AG10803 (cell line): ENCODE measurements at regions not wholly inside any gene's neighbourhood (a gene's known extent, or its start where the extent isn't known, plus 50 kb on each side); places are given as distances from the start of the nearest gene placed in this dataset.

Source experiments
- DNase-seq: peaks from one replicate; pipeline ENCODE4 v3.0.0; 2010; ENCODE audit warnings: low read depth
- H3K4me3 ChIP-seq: 2 replicates; pipeline ENCODE4 v1.5.1; 2011; ENCODE audit warnings: mild to moderate bottlenecking, low read length, control low read depth
- TF ChIP-seq, protein P1 (sequence below): conservative IDR thresholded peaks from 2 replicates; pipeline ENCODE4 v1.5.1; 2011; ENCODE audit warnings: mild to moderate bottlenecking, low read length, control low read depth, inconsistent platforms

DNA sequence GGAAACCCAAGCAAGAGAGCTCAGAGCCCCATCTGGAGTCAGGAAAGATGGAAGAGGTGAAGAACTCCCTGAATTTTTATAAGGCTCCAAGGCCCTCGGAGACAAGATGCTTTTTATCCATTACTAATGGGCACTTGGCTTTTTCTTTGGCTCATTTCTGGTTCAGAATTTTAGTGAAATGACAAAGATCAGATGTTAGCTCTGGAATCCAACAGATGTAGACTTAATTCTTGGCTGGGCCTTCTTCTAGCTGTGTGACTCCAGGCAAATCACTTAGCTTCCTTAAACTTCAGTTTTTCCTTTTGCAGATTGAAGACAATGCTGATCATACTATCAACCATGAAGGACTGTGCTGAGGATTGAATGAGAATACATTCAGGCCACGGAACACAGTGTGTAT lies 85.2 kb downstream of the HRH4 start:
- TF ChIP-seq, protein P1, sequence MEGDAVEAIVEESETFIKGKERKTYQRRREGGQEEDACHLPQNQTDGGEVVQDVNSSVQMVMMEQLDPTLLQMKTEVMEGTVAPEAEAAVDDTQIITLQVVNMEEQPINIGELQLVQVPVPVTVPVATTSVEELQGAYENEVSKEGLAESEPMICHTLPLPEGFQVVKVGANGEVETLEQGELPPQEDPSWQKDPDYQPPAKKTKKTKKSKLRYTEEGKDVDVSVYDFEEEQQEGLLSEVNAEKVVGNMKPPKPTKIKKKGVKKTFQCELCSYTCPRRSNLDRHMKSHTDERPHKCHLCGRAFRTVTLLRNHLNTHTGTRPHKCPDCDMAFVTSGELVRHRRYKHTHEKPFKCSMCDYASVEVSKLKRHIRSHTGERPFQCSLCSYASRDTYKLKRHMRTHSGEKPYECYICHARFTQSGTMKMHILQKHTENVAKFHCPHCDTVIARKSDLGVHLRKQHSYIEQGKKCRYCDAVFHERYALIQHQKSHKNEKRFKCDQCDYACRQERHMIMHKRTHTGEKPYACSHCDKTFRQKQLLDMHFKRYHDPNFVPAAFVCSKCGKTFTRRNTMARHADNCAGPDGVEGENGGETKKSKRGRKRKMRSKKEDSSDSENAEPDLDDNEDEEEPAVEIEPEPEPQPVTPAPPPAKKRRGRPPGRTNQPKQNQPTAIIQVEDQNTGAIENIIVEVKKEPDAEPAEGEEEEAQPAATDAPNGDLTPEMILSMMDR = no peak
- H3K4me3 ChIP-seq = no peak overlapping the region
- DNase-seq = no peak

DNA sequence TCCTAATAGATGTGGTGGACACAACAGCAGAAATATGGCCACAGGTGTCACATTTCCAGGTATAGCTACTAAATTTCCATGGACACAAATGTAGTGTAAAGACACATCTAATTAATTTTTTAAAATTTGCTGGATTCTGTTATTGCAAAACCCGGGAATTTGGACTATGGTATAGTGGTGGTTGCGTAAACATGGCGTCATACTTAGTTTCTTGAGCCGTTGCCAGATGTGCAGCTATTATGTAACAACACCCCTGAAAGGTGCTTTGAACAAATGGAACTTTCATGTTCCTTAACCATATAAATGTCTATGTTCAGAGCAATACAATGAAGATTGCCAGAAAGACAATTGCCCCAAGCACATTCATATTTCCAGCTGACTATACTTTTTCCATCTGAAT lies 85.9 kb downstream of the HRH4 start:
- no peak for DNase-seq
- TF ChIP-seq, protein P1 = no peak
- H3K4me3 ChIP-seq = no peak overlapping the region

DNA sequence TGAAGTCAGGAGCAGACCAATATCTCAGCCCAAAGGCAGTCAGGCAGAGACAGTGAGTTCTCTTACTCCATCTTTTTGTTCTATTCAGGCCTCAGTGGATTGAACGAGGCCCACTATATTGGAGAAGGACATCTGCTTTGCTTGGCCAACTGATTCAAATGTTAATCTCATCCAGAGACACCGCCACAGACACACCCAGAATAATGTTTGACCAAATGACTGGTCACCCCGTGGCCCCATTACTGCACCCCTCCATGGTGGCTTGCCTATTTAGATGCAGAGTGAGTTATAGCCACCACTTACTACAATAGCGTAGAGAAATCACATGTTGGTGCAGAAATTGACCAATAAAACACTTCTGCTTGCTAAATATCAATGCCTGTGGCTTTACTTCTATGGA lies 88.1 kb downstream of the HRH4 start:
- TF ChIP-seq, protein P1 = no peak
- H3K4me3 ChIP-seq = no peak overlapping the region
- no peak for DNase-seq

DNA sequence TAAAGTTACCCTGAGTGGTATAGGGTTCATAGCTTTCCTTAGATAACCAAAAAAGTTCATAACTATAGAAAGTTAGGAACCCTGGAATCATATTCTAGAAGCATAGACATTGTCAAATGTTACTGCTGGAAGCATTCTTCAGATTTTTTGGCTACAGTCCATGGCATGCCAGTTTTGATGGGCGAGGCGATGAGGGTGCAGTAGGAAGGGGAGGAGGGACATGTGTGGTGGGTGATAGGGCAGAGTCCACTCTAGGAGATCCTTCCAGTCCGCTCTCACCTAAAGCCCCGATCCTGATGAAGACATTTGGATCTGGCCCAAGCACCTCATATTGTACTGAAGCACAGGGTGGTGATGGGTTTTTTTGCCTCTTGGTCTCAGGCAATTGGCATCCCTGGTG lies 91.8 kb downstream of the HRH4 start:
- TF ChIP-seq, protein P1 = no peak
- no peak for DNase-seq
- H3K4me3 ChIP-seq = no peak overlapping the region

DNA sequence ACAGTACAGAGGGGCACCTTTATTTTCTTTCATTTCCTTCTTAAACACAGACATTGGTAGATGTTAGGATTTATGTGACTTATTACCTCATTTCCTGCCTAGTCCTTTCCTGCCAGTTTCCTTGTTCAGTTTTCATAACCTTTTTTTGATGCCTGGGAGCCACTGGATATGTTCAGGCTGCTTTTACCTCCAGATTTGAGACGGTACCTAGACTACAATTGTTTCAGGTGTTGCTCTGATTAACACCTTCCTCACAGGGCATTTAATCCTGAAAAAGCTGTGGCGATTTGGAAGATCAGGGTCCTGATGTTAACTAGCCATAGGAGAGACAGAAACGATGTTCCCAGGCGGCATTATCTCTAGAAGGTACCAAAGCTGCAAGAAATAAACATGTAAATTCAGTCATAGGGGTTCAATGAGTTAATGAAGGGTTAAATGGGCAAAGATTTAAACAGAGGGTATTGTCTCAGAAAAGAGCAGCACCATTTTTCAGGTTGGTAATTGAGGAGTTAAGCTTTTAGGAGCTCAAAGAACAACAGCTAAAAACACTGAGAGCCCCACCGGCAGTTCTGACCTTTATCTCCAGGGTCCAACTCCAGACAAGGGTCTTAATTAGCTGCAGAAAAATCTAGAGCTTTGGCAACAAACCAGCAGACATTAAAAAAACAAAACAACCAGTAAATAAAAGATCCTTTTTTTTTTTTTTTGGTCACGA lies 93.3 kb downstream of the HRH4 start:
- DNase-seq = no peak
- no peak overlapping the region for H3K4me3 ChIP-seq
- TF ChIP-seq, protein P1 = no peak

DNA sequence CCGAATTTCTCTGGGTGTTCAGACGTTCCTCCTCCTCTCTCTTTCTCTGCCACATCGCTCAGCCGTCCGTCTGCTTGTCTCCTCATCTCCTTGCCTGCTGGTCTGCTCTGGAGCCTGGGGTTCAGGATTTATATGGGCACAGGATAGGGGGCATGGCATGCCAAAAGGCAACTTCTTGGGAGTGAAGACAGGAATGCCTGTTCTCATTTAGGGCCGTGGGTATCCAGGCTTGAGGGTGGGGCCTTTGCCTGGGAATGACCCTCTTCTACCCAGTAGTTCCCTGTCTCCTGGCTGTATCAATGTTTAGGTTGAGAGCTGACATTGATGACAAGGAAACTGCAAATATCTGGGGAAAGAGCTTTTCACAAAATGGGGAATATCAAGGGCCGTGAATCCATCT lies 98.0 kb downstream of the HRH4 start:
- H3K4me3 ChIP-seq = no peak overlapping the region
- no peak for DNase-seq
- TF ChIP-seq, protein P1 = no peak

DNA sequence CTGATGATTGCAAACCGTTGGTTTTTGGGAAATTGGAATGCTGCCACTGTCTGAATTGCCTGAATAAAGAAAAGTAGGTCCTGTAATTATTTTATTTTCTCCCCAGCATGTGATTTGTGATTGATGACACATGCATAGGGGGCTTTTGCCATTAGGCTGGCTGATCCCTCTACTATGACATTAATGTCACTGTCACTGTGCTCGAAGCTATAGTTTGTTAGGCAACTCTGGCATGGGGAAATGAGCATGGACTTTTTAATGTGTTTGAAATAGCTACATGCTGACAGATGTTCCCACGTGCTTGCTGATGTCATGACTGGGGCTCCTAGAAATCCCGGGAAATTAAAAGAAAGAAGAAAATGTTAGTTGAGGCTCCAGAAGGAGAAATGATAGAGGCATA lies 99.1 kb downstream of the HRH4 start:
- DNase-seq = no peak
- TF ChIP-seq, protein P1 = no peak
- H3K4me3 ChIP-seq = no peak overlapping the region
